Esophagus squamous epithelium (tissue), 5 donors: ENCODE measurements at regions not wholly inside any gene's neighbourhood (a gene's known extent, or its start where the extent isn't known, plus 50 kb on each side); places are given as distances from the start of the nearest gene placed in this dataset.

Source experiments
- DNase-seq: peaks from one replicate; lab custom pipeline; 2025; lab: John Stamatoyannopoulos, UW
- H3K27ac ChIP-seq, 4 donors: fragments of 200-600 bp; sonication (generic); one replicate each; pipeline ENCODE4 v1.5.1; 2016 to 2019; ENCODE audit warnings: mild to moderate bottlenecking in 1 of 4
- H3K27me3 ChIP-seq, 4 donors: fragments of 200-600 bp; sonication (generic); 1 replicate in 3 of 4; 2 replicates in 1 of 4; pipeline versions ENCODE4 v1.5.1 to v1.6.0; 2017 to 2021; ENCODE audit warnings: antibody characterized with exemption in 1 of 4
- H3K36me3 ChIP-seq, 3 donors: fragments of 200-600 bp; sonication (generic); one replicate each; pipeline ENCODE4 v1.5.1; 2016 to 2019
- H3K4me1 ChIP-seq, 3 donors: fragments of 200-600 bp; sonication (generic); one replicate each; pipeline ENCODE4 v1.5.1; 2017 to 2019
- H3K4me3 ChIP-seq, 4 donors: fragments of 200-600 bp; sonication (generic); 1 replicate in 3 of 4; 2 replicates in 1 of 4; pipeline ENCODE4 v1.5.1; 2016 to 2019; ENCODE audit warnings: mild to moderate bottlenecking in 2 of 4, moderate library complexity in 1 of 4
- H3K9me3 ChIP-seq, 3 donors: fragments of 200-600 bp; sonication (generic); one replicate each; pipeline ENCODE4 v1.5.1; 2016 to 2019
- POLR2A ChIP-seq, 4 donors: fragments of 450-650 bp; IDR thresholded peaks; one replicate each; pipeline ENCODE4 v1.6.1; 2017; ENCODE audit warnings: antibody characterized with exemption in 4 of 4, mild to moderate bottlenecking in 4 of 4, moderate library complexity in 3 of 4
- WGBS, 2 donors: methylation state at CpG; one replicate each; pipeline ENCODE4 v1.1.5; 2018; 5-methylcytosine and 5-hydroxymethylcytosine counted together
- intact Hi-C: fragments of 100-400 bp; cut with DNase I; formaldehyde crosslinking; loops from one replicate; pipeline ENCODE4 v1.15.0; 2022
- TF ChIP-seq, protein P1 (sequence below), 6 experiments: fragments of 450-650 bp in 4 of 6; fragments of 200-600 bp in 2 of 6; sonication (generic) in 2 of 6; IDR thresholded peaks; one replicate each; pipeline ENCODE4 v1.5.1; 2016 to 2019; ENCODE audit warnings: antibody characterized with exemption in 6 of 6, mild to moderate bottlenecking in 4 of 6, moderate library complexity in 4 of 6
- donor health status: DM: yes; HTN: yes; CAD: no.

DNA sequence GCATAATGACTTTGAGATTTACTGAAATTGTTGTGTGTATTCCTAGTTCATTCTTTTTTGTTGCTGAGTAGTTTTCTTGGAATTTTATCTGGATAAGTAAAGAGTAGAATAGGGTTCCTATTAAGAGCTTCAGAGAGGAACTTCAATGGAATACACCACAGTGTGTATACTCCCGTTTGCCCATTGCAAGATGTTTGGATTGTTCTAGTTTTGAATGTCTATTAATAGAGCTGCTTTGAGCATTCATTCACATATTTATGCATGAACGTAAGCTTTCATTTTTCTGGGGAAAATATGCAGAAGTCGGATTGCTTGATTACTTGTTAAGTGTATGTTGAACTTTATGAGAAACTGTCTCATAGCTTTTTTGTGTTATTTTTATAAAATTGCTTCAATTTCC is 580.5 kb downstream of the OTOL1 start:
- no peak overlapping the region for H3K27ac ChIP-seq
- H3K36me3 ChIP-seq = no peaks in the 10 kb centered on the region
- H3K27me3 ChIP-seq = no peaks in the 10 kb centered on the region
- no peaks in the 10 kb centered on the region for H3K9me3 ChIP-seq
- intact Hi-C loops = no loop called here
- WGBS, 2 donors = 59 to 83% methylated on average over 3 of the region's 3 CpGs
- TF ChIP-seq, protein P1, sequence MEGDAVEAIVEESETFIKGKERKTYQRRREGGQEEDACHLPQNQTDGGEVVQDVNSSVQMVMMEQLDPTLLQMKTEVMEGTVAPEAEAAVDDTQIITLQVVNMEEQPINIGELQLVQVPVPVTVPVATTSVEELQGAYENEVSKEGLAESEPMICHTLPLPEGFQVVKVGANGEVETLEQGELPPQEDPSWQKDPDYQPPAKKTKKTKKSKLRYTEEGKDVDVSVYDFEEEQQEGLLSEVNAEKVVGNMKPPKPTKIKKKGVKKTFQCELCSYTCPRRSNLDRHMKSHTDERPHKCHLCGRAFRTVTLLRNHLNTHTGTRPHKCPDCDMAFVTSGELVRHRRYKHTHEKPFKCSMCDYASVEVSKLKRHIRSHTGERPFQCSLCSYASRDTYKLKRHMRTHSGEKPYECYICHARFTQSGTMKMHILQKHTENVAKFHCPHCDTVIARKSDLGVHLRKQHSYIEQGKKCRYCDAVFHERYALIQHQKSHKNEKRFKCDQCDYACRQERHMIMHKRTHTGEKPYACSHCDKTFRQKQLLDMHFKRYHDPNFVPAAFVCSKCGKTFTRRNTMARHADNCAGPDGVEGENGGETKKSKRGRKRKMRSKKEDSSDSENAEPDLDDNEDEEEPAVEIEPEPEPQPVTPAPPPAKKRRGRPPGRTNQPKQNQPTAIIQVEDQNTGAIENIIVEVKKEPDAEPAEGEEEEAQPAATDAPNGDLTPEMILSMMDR (IDR thresholded peaks at IDR 0.05) = no peak
- TF ChIP-seq POLR2A (IDR thresholded peaks at IDR 0.05) = no peak
- no peaks in the 10 kb centered on the region for H3K4me1 ChIP-seq
- H3K4me3 ChIP-seq = no peak overlapping the region
- DNase-seq = no peak

DNA sequence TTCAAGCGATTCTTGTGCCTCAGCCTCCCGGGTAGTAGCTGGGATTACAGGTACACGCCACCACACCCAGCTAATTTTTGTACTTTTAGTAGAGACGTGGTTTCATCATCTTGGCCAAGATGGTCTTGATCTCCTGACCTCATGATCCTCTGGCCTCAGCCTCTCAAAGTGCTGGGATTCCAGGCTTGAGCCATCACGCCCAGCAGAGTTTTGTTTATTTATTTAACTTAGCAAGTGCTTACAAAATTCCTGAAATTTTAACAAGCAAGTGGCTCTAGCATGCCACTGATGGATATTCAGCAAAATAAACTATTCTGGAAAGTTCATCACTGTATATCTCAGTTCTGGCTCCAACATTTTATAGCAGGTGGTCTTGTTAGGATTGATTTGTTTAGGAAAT is 585.9 kb downstream of the OTOL1 start:
- no peaks in the 10 kb centered on the region for H3K36me3 ChIP-seq
- no peak for TF ChIP-seq POLR2A (IDR thresholded peaks at IDR 0.05)
- TF ChIP-seq, protein P1 (IDR thresholded peaks at IDR 0.05) = no peak
- intact Hi-C loops = no loop called here
- no peaks in the 10 kb centered on the region for H3K27me3 ChIP-seq
- H3K4me3 ChIP-seq = no peak overlapping the region
- 61 to 69% methylated on average over 5 of the region's 5 CpGs for WGBS, 2 donors
- no peaks in the 10 kb centered on the region for H3K9me3 ChIP-seq
- H3K27ac ChIP-seq = no peak overlapping the region
- DNase-seq = no peak
- H3K4me1 ChIP-seq = no peaks in the 10 kb centered on the region

DNA sequence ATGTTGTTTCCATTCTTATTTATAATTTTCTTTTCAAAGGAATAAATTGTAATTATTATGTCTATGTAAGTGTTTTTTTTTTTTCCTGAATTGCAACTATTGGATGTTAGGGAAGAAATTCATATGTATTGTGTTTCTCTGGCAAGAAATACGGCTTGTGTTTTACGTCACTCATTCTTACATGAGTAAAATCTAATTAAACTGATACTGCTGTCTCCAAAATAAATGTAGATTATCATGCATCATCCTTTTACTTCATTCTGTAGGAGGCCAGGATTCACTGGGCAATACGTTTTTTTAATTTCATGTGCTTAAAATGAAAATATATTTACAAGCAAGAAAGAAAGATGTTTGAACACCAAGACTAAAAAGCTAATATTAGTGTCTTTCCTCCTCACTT is 590.8 kb downstream of the OTOL1 start:
- WGBS, 2 donors = 63 to 75% methylated on average over 3 of the region's 3 CpGs
- intact Hi-C loops = no loop called here

DNA sequence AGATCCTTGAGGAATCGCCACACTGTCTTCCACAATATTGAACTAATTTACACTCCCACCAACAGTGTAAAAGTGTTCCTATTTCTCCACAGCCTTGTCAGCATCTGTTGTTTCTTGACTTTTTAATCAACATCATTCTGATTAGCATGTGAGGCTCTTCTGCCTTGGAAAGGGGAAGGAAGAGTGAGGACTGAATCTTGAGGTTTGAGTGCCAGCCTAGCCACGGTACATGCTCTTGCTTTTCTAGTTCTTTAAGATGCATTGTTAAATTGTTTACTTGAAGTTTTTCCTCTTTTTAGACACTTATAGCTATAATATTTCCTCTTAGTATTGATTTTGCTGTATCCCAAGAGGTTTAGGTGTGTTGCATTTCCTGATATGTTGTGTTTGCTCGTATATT is 596.1 kb downstream of the OTOL1 start:
- Histone ChIP-seq H3K4me1 (no peaks in the 10 kb centered on the region), H3K27ac (no peak overlapping the region), H3K36me3 (no peaks in the 10 kb centered on the region), H3K4me3 (no peak overlapping the region), H3K9me3 (no peaks in the 10 kb centered on the region), H3K27me3 (no peaks in the 10 kb centered on the region)
- 50 to 51% methylated on average over 3 of the region's 3 CpGs for WGBS, 2 donors
- intact Hi-C loops = no loop called here
- no peak for DNase-seq
- no peak for TF ChIP-seq POLR2A (IDR thresholded peaks at IDR 0.05)
- TF ChIP-seq, protein P1 (IDR thresholded peaks at IDR 0.05) = no peak

More for the DNA sequence above, 590.8 kb downstream of the OTOL1 start:
- H3K36me3 ChIP-seq = no peaks in the 10 kb centered on the region
- H3K4me1 ChIP-seq = no peaks in the 10 kb centered on the region
- H3K27me3 ChIP-seq = no peaks in the 10 kb centered on the region
- H3K27ac ChIP-seq = no peak overlapping the region
- DNase-seq = no peak
- no peak for TF ChIP-seq POLR2A (IDR thresholded peaks at IDR 0.05)
- TF ChIP-seq, protein P1 (IDR thresholded peaks at IDR 0.05) = no peak
- no peaks in the 10 kb centered on the region for H3K9me3 ChIP-seq
- H3K4me3 ChIP-seq = no peak overlapping the region

DNA sequence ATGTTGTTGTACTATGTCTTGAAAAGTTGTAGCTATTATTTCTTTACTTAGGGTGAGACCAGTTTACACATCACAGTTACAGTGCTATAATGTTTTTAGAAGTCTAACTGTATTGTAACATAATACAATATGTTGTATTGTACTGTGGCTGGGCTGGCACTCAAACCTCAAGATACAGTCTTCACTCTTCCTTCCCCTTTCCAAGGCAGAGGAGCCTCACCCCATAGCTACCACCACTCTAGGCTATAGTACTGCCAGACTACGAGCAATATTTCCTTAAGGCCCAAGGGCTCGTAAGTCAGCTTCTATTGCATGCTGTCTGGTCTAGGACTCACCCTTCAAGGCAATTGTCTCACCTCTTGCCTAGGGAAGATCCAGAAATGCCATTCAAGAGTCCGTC is 597.7 kb downstream of the OTOL1 start:
- Histone ChIP-seq H3K9me3 (no peaks in the 10 kb centered on the region), H3K27ac (no peak overlapping the region), H3K27me3 (no peaks in the 10 kb centered on the region), H3K36me3 (no peaks in the 10 kb centered on the region), H3K4me3 (no peak overlapping the region), H3K4me1 (no peaks in the 10 kb centered on the region)
- TF ChIP-seq POLR2A (IDR thresholded peaks at IDR 0.05) = no peak
- TF ChIP-seq, protein P1 (IDR thresholded peaks at IDR 0.05) = no peak
- intact Hi-C loops = no loop called here
- DNase-seq = no peak
- WGBS, 2 donors = 80 to 92% methylated on average over 2 to 3 of the region's 3 CpGs
